AG09319 (cell line): ENCODE measurements at regions not wholly inside any gene's neighbourhood (a gene's known extent, or its start where the extent isn't known, plus 50 kb on each side); places are given as distances from the start of the nearest gene placed in this dataset.

Source experiments
- DNase-seq: peaks from one replicate; pipeline ENCODE4 v3.0.0-alpha.2; 2010; ENCODE audit warnings: low read depth; ENCODE audit errors: extremely low read depth
- CTCF ChIP-seq: IDR thresholded peaks from 2 replicates; pipeline ENCODE4 v1.5.1; 2011; ENCODE audit warnings: low read depth, mild to moderate bottlenecking, inconsistent platforms, low read length, moderate library complexity

DNA sequence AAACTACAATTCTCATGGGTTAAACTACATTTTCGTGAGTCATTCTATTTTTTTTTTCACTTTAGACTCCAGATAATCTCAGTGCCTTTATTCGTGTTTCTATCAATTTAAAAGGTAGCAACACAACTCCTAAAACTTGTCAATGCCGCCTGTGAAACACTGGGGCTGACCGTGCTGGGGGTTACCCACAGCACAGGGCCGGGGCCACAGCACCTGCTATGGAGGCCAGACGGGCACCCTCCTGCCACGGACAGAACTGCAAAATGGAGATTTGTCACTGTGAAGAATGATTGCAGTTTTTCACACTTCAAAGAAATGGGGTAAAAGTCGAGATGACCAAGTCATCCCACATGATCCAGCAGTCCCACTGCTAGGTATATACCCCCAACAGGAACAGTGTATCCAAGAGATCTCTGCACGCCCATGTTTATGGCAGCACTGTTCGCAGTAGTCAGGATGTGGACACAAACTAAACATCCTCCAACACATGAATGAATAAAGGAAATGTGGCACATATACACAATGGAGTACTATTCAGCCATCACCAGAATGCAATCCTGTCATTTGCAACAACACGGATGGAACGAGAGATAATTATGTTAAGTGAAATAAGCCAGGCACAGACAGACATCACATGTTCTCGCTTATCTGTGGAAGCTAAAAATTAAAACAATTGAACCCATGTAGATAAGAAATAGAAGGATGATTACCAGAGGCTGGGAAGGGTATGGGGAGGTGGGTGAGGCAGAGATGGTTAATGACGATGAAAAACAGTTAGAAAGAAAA, 290.1 kb downstream of the SMOC2 start:
- TF ChIP-seq CTCF, result no peak
- no peak for DNase-seq

DNA sequence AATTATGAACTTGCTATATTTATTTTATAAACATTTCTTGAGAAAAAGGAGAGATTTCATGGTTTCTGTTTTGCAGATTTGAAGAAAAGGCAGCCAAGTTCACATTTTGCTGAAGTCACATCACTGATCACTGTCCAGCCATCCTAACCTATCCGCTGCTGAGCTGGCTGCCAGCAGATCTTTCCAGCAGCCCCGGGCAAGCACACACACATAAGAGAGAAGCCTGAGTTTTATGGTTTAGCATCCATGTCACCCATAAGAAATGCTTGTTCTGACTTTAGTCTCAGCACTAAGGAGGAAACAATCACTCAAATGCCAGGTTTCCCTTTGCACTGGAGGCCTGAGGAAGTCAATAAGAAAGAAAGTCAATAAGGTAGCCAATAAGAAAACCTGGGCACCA, 287.1 kb downstream of the SMOC2 start:
- no peak for TF ChIP-seq CTCF
- DNase-seq, result no peak

DNA sequence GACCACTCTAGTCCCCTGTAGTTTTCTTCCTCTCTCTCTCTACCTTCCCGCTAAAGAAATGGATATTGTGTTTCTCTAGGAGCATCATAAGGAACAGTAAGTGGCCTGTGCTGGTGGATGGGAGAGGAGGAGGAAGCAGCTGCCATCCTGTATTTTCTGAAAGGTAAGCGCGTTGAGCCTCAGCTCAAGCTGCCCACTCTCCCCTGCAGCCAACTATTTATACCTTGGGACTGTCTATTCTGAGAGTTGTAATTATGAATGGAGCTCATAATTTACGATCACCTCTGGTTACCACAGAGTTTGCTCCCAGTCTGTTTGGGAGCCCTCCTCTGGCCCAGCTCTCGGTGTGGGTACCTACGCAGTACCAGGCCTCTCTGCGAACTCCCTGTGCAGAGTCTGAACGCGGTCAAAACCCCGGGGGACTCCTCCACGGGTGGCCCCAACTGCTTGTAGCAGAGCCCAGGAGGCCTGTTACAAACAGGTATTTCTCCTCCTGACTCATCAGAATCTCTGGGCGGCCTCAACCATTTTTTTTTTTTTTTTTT, 285.4 kb downstream of the SMOC2 start:
- TF ChIP-seq CTCF, result no peak
- DNase-seq, result no peak

- no peak for TF ChIP-seq CTCF
- no peak for DNase-seq
Observed at GRCh38 chr6:168725802-168726201, 284.8 kb downstream of the SMOC2 start.

GRCh38 chr6:168724669-168725570, 283.9 kb downstream of the SMOC2 start:
- no peak for DNase-seq

DNA sequence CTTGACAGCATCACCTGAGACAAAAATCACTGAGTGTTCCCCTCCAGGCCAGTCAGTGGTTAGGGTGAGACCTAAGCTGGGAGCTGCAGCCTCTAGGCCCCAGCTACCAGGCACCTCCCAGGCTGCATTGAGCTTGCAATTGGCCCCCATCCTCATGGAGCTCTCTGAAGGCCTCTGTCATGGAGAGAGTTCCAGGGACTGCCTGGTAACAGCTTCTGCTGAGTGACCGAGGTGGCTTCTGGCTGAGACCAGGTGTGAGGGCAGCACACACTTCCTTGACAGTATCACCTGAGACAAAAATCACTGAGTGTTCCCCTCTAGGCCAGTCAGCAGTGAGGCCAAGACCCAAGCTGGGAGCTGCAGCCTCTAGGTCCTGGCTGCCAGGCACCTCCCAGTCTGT, 283.0 kb downstream of the SMOC2 start:
- DNase-seq, result no peak
- TF ChIP-seq CTCF, result no peak

More at GRCh38 chr6:168724669-168725570, 283.9 kb downstream of the SMOC2 start:
- TF ChIP-seq CTCF, result no peak

- no peak for TF ChIP-seq CTCF
- DNase-seq, result no peak
Observed at GRCh38 chr6:168722397-168722796, 281.4 kb downstream of the SMOC2 start.
